ENCODE measurements at regions not wholly inside any gene's neighbourhood (a gene's known extent, or its start where the extent isn't known, plus 50 kb on each side); places are given as distances from the start of the nearest gene placed in this dataset.

DNA sequence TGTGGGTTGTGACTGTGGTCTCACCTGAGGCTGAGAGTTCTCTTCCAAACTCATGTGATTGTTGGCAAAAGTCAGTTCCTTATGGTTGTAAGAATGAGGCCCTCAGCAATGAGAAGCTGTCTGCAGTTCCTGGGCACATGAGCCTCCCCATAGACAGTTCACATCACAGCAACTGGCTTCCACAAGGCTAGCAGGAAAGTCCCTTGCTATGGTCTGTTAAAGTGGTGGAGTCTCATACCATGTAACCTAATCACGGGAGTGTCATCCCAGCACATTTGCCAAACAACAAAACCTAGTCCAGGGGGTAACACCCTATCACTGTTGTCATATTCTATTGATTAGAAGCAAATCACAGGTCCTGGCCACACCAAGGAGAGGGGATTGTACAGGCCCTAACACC is 163.8 kb downstream of the BACH1 start:
- H3K4me1 ChIP-seq (ENCODE audit: control insufficient read depth in 2 of 2, insufficient read depth in 2 of 2, low read length in 1 of 2): no peaks in the 10 kb centered on the region
- H3K27ac ChIP-seq (ENCODE audit: low read depth in 2 of 2, low read length in 1 of 2): no peak overlapping the region

DNA sequence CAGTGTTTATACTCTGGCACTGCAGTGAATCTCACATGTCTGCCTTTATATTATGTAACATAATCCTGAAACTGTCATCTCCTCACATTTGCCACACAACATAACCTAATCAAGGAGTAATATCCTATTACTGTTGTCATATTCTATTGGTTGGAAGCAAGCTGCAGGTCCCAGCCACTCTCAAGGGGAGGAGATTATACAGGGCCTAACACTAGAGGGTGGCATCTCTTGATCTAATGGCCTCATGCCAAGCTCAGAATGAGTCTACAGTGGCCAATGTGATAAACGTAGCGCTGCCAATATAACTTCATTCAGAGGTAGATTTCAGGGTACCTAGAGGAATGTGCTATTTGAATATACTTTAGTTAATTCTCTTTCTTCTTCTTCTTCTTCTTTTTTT is 166.8 kb downstream of the BACH1 start:
- H3K4me3 ChIP-seq (ENCODE audit: low read depth in 1 of 2, low read length in 2 of 2): no peak overlapping the region
- WGBS, 2 donors: 85 to 87% methylated on average over 2 of the region's 2 CpGs
- H3K27me3 ChIP-seq (ENCODE audit: control insufficient read depth in 1 of 2, insufficient read depth in 2 of 2, low read length in 2 of 2): no peaks in the 10 kb centered on the region
- H3K36me3 ChIP-seq (ENCODE audit: control insufficient read depth in 2 of 2, insufficient read depth in 2 of 2, low read length in 1 of 2): no peaks in the 10 kb centered on the region
- H3K27ac ChIP-seq (ENCODE audit: low read depth in 2 of 2, low read length in 1 of 2): no peak overlapping the region
- peaks cover 0 to 2% of the 10 kb centered on the region in 2 donors for H3K9me3 ChIP-seq (ENCODE audit: control insufficient read depth in 2 of 2, insufficient read depth in 1 of 2, low read depth in 1 of 2, low read length in 1 of 2)
- no peaks in the 10 kb centered on the region for H3K4me1 ChIP-seq (ENCODE audit: control insufficient read depth in 2 of 2, insufficient read depth in 2 of 2, low read length in 1 of 2)

More for the DNA sequence above, 163.8 kb downstream of the BACH1 start:
- no peaks in the 10 kb centered on the region for H3K36me3 ChIP-seq (ENCODE audit: control insufficient read depth in 2 of 2, insufficient read depth in 2 of 2, low read length in 1 of 2)
- WGBS, 2 donors: 83 to 96% methylated on average over 1 of the region's 1 CpG
- no peak overlapping the region for H3K4me3 ChIP-seq (ENCODE audit: low read depth in 1 of 2, low read length in 2 of 2)
- H3K27me3 ChIP-seq (ENCODE audit: control insufficient read depth in 1 of 2, insufficient read depth in 2 of 2, low read length in 2 of 2): no peaks in the 10 kb centered on the region
- peaks cover 0 to 2% of the 10 kb centered on the region in 2 donors for H3K9me3 ChIP-seq (ENCODE audit: control insufficient read depth in 2 of 2, insufficient read depth in 1 of 2, low read depth in 1 of 2, low read length in 1 of 2)

DNA sequence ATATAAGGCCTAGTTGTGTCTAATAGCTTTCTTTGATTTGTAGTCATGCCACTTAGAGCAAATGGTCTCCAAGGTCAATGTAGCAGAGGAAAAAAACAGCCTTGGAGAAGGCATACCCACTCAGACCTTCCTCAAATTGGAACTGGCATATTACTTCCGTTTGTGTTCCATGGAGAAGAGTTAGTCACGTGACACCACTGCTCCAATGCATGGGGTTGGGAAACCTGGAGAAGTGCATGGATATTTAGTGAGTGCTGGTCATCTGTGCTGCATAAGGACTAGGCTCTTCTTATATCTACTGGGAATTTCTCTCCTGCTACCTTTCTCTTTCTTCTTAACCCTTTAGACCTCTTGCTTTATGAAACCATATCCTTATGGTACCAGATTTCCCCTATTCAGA is 167.8 kb downstream of the BACH1 start:
- no peaks in the 10 kb centered on the region for H3K4me1 ChIP-seq (ENCODE audit: control insufficient read depth in 2 of 2, insufficient read depth in 2 of 2, low read length in 1 of 2)
- 91 to 95% methylated on average over 2 of the region's 2 CpGs for WGBS, 2 donors
- no peaks in the 10 kb centered on the region for H3K27me3 ChIP-seq (ENCODE audit: control insufficient read depth in 1 of 2, insufficient read depth in 2 of 2, low read length in 2 of 2)
- H3K9me3 ChIP-seq (ENCODE audit: control insufficient read depth in 2 of 2, insufficient read depth in 1 of 2, low read depth in 1 of 2, low read length in 1 of 2): peaks cover 0 to 2% of the 10 kb centered on the region in 2 donors
- H3K27ac ChIP-seq (ENCODE audit: low read depth in 2 of 2, low read length in 1 of 2): no peak overlapping the region
- H3K4me3 ChIP-seq (ENCODE audit: low read depth in 1 of 2, low read length in 2 of 2): no peak overlapping the region
- no peaks in the 10 kb centered on the region for H3K36me3 ChIP-seq (ENCODE audit: control insufficient read depth in 2 of 2, insufficient read depth in 2 of 2, low read length in 1 of 2)

DNA sequence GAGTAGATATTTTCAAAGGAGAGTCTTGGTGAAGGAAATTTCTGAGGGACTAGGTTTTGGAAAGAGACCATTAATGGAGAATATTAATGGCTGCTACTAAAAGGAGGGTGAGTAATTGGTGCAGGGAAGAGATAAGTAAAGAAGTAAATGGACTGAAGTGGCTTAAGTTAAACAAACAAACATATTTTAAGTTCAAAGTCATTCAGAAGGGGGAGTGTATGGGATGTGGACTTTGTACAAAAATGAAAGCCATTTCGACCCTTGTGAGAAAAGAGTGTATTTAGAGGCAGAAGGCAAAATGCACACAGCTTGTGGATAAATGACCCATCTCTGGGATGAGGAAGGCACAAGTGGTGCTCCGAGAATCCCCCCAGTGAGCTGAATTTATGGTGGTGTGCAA is 171.7 kb downstream of the BACH1 start:
- Histone ChIP-seq H3K27me3 (ENCODE audit: control insufficient read depth in 1 of 2, insufficient read depth in 2 of 2, low read length in 2 of 2) (no peaks in the 10 kb centered on the region), H3K4me1 (ENCODE audit: control insufficient read depth in 2 of 2, insufficient read depth in 2 of 2, low read length in 1 of 2) (no peaks in the 10 kb centered on the region), H3K27ac (ENCODE audit: low read depth in 2 of 2, low read length in 1 of 2) (no peak overlapping the region), H3K4me3 (ENCODE audit: low read depth in 1 of 2, low read length in 2 of 2) (no peak overlapping the region), H3K36me3 (ENCODE audit: control insufficient read depth in 2 of 2, insufficient read depth in 2 of 2, low read length in 1 of 2) (no peaks in the 10 kb centered on the region), H3K9me3 (ENCODE audit: control insufficient read depth in 2 of 2, insufficient read depth in 1 of 2, low read depth in 1 of 2, low read length in 1 of 2) (peaks cover 0 to 3% of the 10 kb centered on the region in 2 donors)
- WGBS, 2 donors: 77 to 83% methylated on average over 2 of the region's 2 CpGs

DNA sequence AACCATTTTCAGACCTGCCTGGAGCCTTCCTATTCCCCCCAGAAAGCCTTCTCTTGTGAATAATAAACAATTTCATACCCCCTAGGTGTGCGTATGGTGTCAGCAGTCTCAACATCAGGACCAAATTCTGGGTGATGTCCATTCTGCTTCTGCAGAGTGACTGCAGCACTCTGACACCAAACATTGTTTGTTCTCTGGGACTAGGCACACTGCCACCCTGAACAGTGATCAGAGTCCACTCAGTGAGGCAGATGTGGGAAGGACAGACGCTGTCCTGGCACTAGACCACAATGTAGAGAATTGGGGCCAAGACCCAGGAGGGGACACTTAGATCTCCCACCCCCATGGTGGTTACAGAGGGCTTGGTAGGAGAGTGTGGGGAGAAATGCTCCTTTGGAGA is 175.1 kb downstream of the BACH1 start:
- Histone ChIP-seq H3K4me3 (ENCODE audit: low read depth in 1 of 2, low read length in 2 of 2) (no peak overlapping the region), H3K27ac (ENCODE audit: low read depth in 2 of 2, low read length in 1 of 2) (no peak overlapping the region), H3K9me3 (ENCODE audit: control insufficient read depth in 2 of 2, insufficient read depth in 1 of 2, low read depth in 1 of 2, low read length in 1 of 2) (peaks cover 0 to 3% of the 10 kb centered on the region in 2 donors), H3K27me3 (ENCODE audit: control insufficient read depth in 1 of 2, insufficient read depth in 2 of 2, low read length in 2 of 2) (no peaks in the 10 kb centered on the region), H3K4me1 (ENCODE audit: control insufficient read depth in 2 of 2, insufficient read depth in 2 of 2, low read length in 1 of 2) (no peaks in the 10 kb centered on the region), H3K36me3 (ENCODE audit: control insufficient read depth in 2 of 2, insufficient read depth in 2 of 2, low read length in 1 of 2) (no peaks in the 10 kb centered on the region)
- 87 to 95% methylated on average over 2 of the region's 2 CpGs for WGBS, 2 donors

DNA sequence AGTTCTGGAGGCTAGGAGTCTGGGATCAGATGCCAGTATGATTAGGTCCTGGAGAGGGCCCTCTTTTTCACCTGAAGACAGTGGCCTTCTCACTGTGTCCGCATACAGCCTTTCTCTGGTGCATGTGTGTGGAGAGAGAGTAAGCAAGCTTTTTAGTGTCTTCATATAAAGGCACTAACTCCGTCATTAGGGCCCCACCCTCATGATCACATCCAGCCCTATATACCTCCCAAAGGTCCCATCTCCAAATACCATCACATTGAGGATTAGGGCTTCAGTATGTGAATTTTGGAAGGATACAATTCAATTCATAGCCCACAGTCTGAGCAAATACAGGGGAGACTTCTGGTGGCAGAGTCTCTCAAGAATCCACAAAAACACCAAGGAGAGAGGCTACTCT is 176.6 kb downstream of the BACH1 start:
- Histone ChIP-seq H3K9me3 (ENCODE audit: control insufficient read depth in 2 of 2, insufficient read depth in 1 of 2, low read depth in 1 of 2, low read length in 1 of 2) (peaks cover 0 to 3% of the 10 kb centered on the region in 2 donors), H3K27ac (ENCODE audit: low read depth in 2 of 2, low read length in 1 of 2) (no peak overlapping the region), H3K27me3 (ENCODE audit: control insufficient read depth in 1 of 2, insufficient read depth in 2 of 2, low read length in 2 of 2) (no peaks in the 10 kb centered on the region), H3K4me3 (ENCODE audit: low read depth in 1 of 2, low read length in 2 of 2) (no peak overlapping the region), H3K4me1 (ENCODE audit: control insufficient read depth in 2 of 2, insufficient read depth in 2 of 2, low read length in 1 of 2) (no peaks in the 10 kb centered on the region), H3K36me3 (ENCODE audit: control insufficient read depth in 2 of 2, insufficient read depth in 2 of 2, low read length in 1 of 2) (no peaks in the 10 kb centered on the region)
- WGBS, 2 donors: 98 to 99% methylated on average over 2 of the region's 2 CpGs

DNA sequence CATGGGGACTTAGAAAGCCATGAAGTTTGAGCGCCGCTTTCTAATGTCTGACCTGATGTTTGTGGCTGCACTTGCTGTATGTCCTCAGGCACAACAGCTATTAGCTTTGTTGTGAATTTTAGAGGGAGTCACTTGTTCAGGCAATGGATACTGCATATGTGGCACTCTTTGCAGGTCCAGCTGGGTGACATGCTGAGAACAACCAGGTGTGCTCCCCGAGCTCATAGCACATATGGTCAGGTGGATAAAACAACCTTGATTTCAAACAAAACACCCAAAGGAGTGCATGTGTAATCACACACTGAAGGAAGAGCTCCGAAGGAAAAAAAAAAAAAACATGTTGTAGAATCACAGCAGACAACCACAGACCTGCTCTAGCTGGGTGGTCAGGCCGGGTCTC is 178.6 kb downstream of the BACH1 start:
- Histone ChIP-seq H3K4me1 (ENCODE audit: control insufficient read depth in 2 of 2, insufficient read depth in 2 of 2, low read length in 1 of 2) (no peaks in the 10 kb centered on the region), H3K27ac (ENCODE audit: low read depth in 2 of 2, low read length in 1 of 2) (no peak overlapping the region), H3K36me3 (ENCODE audit: control insufficient read depth in 2 of 2, insufficient read depth in 2 of 2, low read length in 1 of 2) (no peaks in the 10 kb centered on the region), H3K4me3 (ENCODE audit: low read depth in 1 of 2, low read length in 2 of 2) (no peak overlapping the region), H3K27me3 (ENCODE audit: control insufficient read depth in 1 of 2, insufficient read depth in 2 of 2, low read length in 2 of 2) (no peaks in the 10 kb centered on the region), H3K9me3 (ENCODE audit: control insufficient read depth in 2 of 2, insufficient read depth in 1 of 2, low read depth in 1 of 2, low read length in 1 of 2) (peaks cover 0 to 3% of the 10 kb centered on the region in 2 donors)
- 66 to 83% methylated on average over 5 of the region's 5 CpGs for WGBS, 2 donors

DNA sequence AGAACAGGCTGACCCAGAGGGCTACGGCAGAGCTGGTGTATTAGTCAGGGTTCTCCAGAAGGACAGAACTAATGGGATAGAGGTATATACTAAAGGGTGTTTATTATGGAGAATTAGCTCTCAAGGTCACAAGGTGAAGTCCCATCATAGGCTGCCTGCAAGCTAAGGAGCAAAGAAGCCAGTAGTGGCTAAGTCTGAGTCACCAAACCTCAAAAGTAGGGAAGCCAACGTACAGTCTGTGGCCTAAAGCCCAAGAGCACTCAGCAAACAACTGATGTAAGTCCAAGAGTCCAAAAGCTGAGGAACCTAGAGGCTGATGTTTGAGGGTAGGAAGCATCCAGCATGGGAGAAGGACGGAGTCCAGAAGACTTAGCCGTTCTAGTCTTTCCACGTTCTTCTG is 179.2 kb downstream of the BACH1 start:
- Histone ChIP-seq H3K27ac (ENCODE audit: low read depth in 2 of 2, low read length in 1 of 2) (no peak overlapping the region), H3K9me3 (ENCODE audit: control insufficient read depth in 2 of 2, insufficient read depth in 1 of 2, low read depth in 1 of 2, low read length in 1 of 2) (peaks cover 0 to 3% of the 10 kb centered on the region in 2 donors), H3K4me1 (ENCODE audit: control insufficient read depth in 2 of 2, insufficient read depth in 2 of 2, low read length in 1 of 2) (no peaks in the 10 kb centered on the region), H3K27me3 (ENCODE audit: control insufficient read depth in 1 of 2, insufficient read depth in 2 of 2, low read length in 2 of 2) (no peaks in the 10 kb centered on the region), H3K4me3 (ENCODE audit: low read depth in 1 of 2, low read length in 2 of 2) (no peak overlapping the region), H3K36me3 (ENCODE audit: control insufficient read depth in 2 of 2, insufficient read depth in 2 of 2, low read length in 1 of 2) (no peaks in the 10 kb centered on the region)
- 78 to 81% methylated on average over 5 of the region's 5 CpGs for WGBS, 2 donors

DNA sequence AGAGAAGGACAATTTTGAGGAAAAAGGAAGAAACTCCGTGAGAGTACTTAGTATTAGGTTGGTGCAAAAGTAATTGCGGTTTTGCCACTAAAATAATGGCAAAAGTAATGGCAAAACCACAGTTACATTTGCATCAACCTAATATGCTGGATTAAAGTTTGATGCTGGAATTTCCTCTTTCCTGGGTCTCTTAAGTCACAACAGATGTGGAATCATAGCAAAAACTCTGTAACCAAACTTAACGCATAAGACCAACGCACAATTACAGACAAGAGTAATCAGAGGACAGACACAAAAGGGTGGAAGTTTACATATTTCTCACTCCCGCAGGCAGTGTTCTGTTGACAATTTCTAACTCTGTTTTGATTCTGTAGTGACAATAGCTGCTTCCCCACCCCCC is 182.4 kb downstream of the BACH1 start:
- Histone ChIP-seq H3K36me3 (ENCODE audit: control insufficient read depth in 2 of 2, insufficient read depth in 2 of 2, low read length in 1 of 2) (no peaks in the 10 kb centered on the region), H3K4me1 (ENCODE audit: control insufficient read depth in 2 of 2, insufficient read depth in 2 of 2, low read length in 1 of 2) (no peaks in the 10 kb centered on the region), H3K27ac (ENCODE audit: low read depth in 2 of 2, low read length in 1 of 2) (no peak overlapping the region), H3K4me3 (ENCODE audit: low read depth in 1 of 2, low read length in 2 of 2) (no peak overlapping the region), H3K27me3 (ENCODE audit: control insufficient read depth in 1 of 2, insufficient read depth in 2 of 2, low read length in 2 of 2) (no peaks in the 10 kb centered on the region), H3K9me3 (ENCODE audit: control insufficient read depth in 2 of 2, insufficient read depth in 1 of 2, low read depth in 1 of 2, low read length in 1 of 2) (no peaks in the 10 kb centered on the region)
- 92 to 94% methylated on average over 5 of the region's 5 CpGs for WGBS, 2 donors

DNA sequence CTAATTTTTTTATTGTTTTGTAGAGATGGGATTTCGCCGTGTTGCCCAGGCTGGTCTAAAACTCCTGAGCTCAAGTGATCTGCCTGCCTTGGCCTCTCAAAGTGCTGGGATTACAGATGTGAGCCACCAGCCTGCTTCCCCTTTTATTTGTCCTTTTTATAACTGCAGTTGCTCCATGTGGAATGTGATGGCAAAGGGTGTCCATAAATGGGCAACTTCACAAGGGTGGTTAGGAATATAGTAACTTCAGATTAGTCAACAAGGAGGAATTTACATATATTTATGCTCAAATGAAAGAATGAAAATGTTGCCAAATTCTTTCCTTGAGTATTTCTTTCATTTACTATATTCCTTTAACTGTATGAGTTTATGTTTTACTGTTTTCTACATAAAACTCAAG is 182.9 kb downstream of the BACH1 start:
- H3K27ac ChIP-seq (ENCODE audit: low read depth in 2 of 2, low read length in 1 of 2): no peak overlapping the region
- 87 to 88% methylated on average over 2 of the region's 2 CpGs for WGBS, 2 donors
- no peaks in the 10 kb centered on the region for H3K9me3 ChIP-seq (ENCODE audit: control insufficient read depth in 2 of 2, insufficient read depth in 1 of 2, low read depth in 1 of 2, low read length in 1 of 2)
- no peak overlapping the region for H3K4me3 ChIP-seq (ENCODE audit: low read depth in 1 of 2, low read length in 2 of 2)
- no peaks in the 10 kb centered on the region for H3K36me3 ChIP-seq (ENCODE audit: control insufficient read depth in 2 of 2, insufficient read depth in 2 of 2, low read length in 1 of 2)
- H3K27me3 ChIP-seq (ENCODE audit: control insufficient read depth in 1 of 2, insufficient read depth in 2 of 2, low read length in 2 of 2): no peaks in the 10 kb centered on the region
- H3K4me1 ChIP-seq (ENCODE audit: control insufficient read depth in 2 of 2, insufficient read depth in 2 of 2, low read length in 1 of 2): no peaks in the 10 kb centered on the region

Data from esophagus (tissue), 2 donors.